ENCODE measurements at regions not wholly inside any gene's neighbourhood (a gene's known extent, or its start where the extent isn't known, plus 50 kb on each side); places are given as distances from the start of the nearest gene placed in this dataset.
"Not testable (repeated sequence)": the region's sequence is repeated elsewhere in the genome, so short reads cannot be mapped to it uniquely, and the experiment has no call there.

- DNase-seq = no peak
- in situ Hi-C loops (cut with HindIII; ENCODE audit: low pct_ligation_motif_present, low pct_unique_long_range_greater_than_20kb, low sequenced_read_pairs) = no loop called here
Observed at GRCh38 chr3:161673866-161674265, 177.3 kb downstream of the OTOL1 start.

GRCh38 chr3:161674402-161674801 lies 177.8 kb downstream of the OTOL1 start:
- no peak for DNase-seq
- in situ Hi-C loops (cut with HindIII; ENCODE audit: low pct_ligation_motif_present, low pct_unique_long_range_greater_than_20kb, low sequenced_read_pairs) = no loop called here

- in situ Hi-C loops (cut with HindIII; ENCODE audit: low pct_ligation_motif_present, low pct_unique_long_range_greater_than_20kb, low sequenced_read_pairs); DNase-seq: not testable (repeated sequence)
Observed at GRCh38 chr3:161681831-161682230, 185.2 kb downstream of the OTOL1 start.

- DNase-seq = no peak
- in situ Hi-C loops (cut with HindIII; ENCODE audit: low pct_ligation_motif_present, low pct_unique_long_range_greater_than_20kb, low sequenced_read_pairs) = no loop called here
Observed at GRCh38 chr3:161682715-161683114, 186.1 kb downstream of the OTOL1 start.

GRCh38 chr3:161689584-161690298 lies 193.1 kb downstream of the OTOL1 start:
- in situ Hi-C loops (cut with HindIII; ENCODE audit: low pct_ligation_motif_present, low pct_unique_long_range_greater_than_20kb, low sequenced_read_pairs) = no loop called here

GRCh38 chr3:161690299-161690620 lies 193.7 kb downstream of the OTOL1 start:
- in situ Hi-C loops (cut with HindIII; ENCODE audit: low pct_ligation_motif_present, low pct_unique_long_range_greater_than_20kb, low sequenced_read_pairs) = no loop called here
- DNase-seq = no peak

More at GRCh38 chr3:161689584-161690298, 193.1 kb downstream of the OTOL1 start:
- DNase-seq = no peak

- DNase-seq = no peak
- in situ Hi-C loops (cut with HindIII; ENCODE audit: low pct_ligation_motif_present, low pct_unique_long_range_greater_than_20kb, low sequenced_read_pairs) = no loop called here
Observed at GRCh38 chr3:161691677-161692076, 195.1 kb downstream of the OTOL1 start.

- DNase-seq = no peak
- in situ Hi-C loops (cut with HindIII; ENCODE audit: low pct_ligation_motif_present, low pct_unique_long_range_greater_than_20kb, low sequenced_read_pairs) = no loop called here
Observed at GRCh38 chr3:161694682-161695564, 198.3 kb downstream of the OTOL1 start.

- in situ Hi-C loops (cut with HindIII; ENCODE audit: low pct_ligation_motif_present, low pct_unique_long_range_greater_than_20kb, low sequenced_read_pairs) = no loop called here
- no peak for DNase-seq
Observed at GRCh38 chr3:161695811-161696210, 199.2 kb downstream of the OTOL1 start.

GRCh38 chr3:161700998-161701397 lies 204.4 kb downstream of the OTOL1 start:
- DNase-seq = no peak
- in situ Hi-C loops (cut with HindIII; ENCODE audit: low pct_ligation_motif_present, low pct_unique_long_range_greater_than_20kb, low sequenced_read_pairs) = no loop called here

GRCh38 chr3:161707253-161707652 lies 210.6 kb downstream of the OTOL1 start:
- DNase-seq; in situ Hi-C loops (cut with HindIII; ENCODE audit: low pct_ligation_motif_present, low pct_unique_long_range_greater_than_20kb, low sequenced_read_pairs): not testable (repeated sequence)

- DNase-seq = no peak
- in situ Hi-C loops (cut with HindIII; ENCODE audit: low pct_ligation_motif_present, low pct_unique_long_range_greater_than_20kb, low sequenced_read_pairs) = no loop called here
Observed at GRCh38 chr3:161713731-161714130, 217.1 kb downstream of the OTOL1 start.

GRCh38 chr3:161731968-161732367 lies 235.4 kb downstream of the OTOL1 start:
- in situ Hi-C loops (cut with HindIII; ENCODE audit: low pct_ligation_motif_present, low pct_unique_long_range_greater_than_20kb, low sequenced_read_pairs) = no loop called here
- DNase-seq = no peak

GRCh38 chr3:161737171-161737570 lies 240.6 kb downstream of the OTOL1 start:
- DNase-seq = no peak
- in situ Hi-C loops (cut with HindIII; ENCODE audit: low pct_ligation_motif_present, low pct_unique_long_range_greater_than_20kb, low sequenced_read_pairs) = no loop called here

GRCh38 chr3:161740421-161740820 lies 243.8 kb downstream of the OTOL1 start:
- in situ Hi-C loops (cut with HindIII; ENCODE audit: low pct_ligation_motif_present, low pct_unique_long_range_greater_than_20kb, low sequenced_read_pairs) = no loop called here
- no peak for DNase-seq

GRCh38 chr3:161744366-161744765 lies 247.8 kb downstream of the OTOL1 start:
- in situ Hi-C loops (cut with HindIII; ENCODE audit: low pct_ligation_motif_present, low pct_unique_long_range_greater_than_20kb, low sequenced_read_pairs) = no loop called here
- DNase-seq = no peak

GRCh38 chr3:161745741-161746140 lies 249.1 kb downstream of the OTOL1 start:
- in situ Hi-C loops (cut with HindIII; ENCODE audit: low pct_ligation_motif_present, low pct_unique_long_range_greater_than_20kb, low sequenced_read_pairs) = no loop called here
- no peak for DNase-seq

GRCh38 chr3:161748049-161748448 lies 251.4 kb downstream of the OTOL1 start:
- DNase-seq = no peak
- in situ Hi-C loops (cut with HindIII; ENCODE audit: low pct_ligation_motif_present, low pct_unique_long_range_greater_than_20kb, low sequenced_read_pairs) = no loop called here

GRCh38 chr3:161754420-161755053 lies 257.9 kb downstream of the OTOL1 start:
- in situ Hi-C loops (cut with HindIII; ENCODE audit: low pct_ligation_motif_present, low pct_unique_long_range_greater_than_20kb, low sequenced_read_pairs) = no loop called here
- no peak for DNase-seq
